GM10248 (cell line): ENCODE measurements at regions not wholly inside any gene's neighbourhood (a gene's known extent, or its start where the extent isn't known, plus 50 kb on each side); places are given as distances from the start of the nearest gene placed in this dataset.
A peak's percentile ranks its signal among the peaks of the same experiment; 100 is the strongest.
"Not testable (repeated sequence)": the region's sequence is repeated elsewhere in the genome, so short reads cannot be mapped to it uniquely, and the experiment has no call there.

Source experiments
- CTCF ChIA-PET: fragments of 300-600 bp; sonication (Branson Sonifier 250); formaldehyde crosslinking; extraction: SDS; loops from one replicate; lab custom pipeline; 2021; ENCODE audit warnings: antibody characterized with exemption; lab: Yijun Ruan, JAX
- POLR2A ChIA-PET: fragments of 350-650 bp; sonication (Branson Sonifier 250); formaldehyde crosslinking; extraction: SDS; loops from one replicate; lab custom pipeline; 2020; ENCODE audit warnings: antibody characterized with exemption; lab: Yijun Ruan, JAX
- DNase-seq: peaks from one replicate; pipeline ENCODE4 v3.0.0; 2012; ENCODE audit errors: extremely low spot score
- TF ChIP-seq, protein P1 (sequence below): IDR thresholded peaks from 2 replicates; pipeline ENCODE4 v1.5.1; 2012; ENCODE audit warnings: mild to moderate bottlenecking, low read depth; ENCODE audit errors: extremely low read depth, missing control alignments, control extremely low read depth

DNA sequence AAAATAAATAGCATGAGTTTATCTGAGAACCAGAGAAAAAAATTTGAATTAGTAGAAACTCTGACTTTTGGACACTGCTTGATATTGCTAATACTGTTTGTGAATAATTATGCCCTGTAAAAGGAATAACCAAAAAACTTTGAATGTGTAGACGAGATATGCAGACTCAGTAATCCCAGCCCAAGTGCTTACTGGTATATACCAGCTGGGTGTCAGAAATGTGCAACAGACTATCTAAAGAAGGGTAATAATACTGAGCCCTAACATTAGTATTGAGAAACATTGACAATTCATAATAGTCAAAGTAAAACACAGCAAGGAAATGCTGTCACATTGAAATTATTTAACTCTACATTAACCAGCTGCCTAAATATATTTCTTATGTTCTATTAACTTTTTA lies 60.5 kb upstream of the ZC3H15 start:
- ChIA-PET CTCF (no interaction called here), POLR2A (no interaction called here)
- TF ChIP-seq, protein P1, sequence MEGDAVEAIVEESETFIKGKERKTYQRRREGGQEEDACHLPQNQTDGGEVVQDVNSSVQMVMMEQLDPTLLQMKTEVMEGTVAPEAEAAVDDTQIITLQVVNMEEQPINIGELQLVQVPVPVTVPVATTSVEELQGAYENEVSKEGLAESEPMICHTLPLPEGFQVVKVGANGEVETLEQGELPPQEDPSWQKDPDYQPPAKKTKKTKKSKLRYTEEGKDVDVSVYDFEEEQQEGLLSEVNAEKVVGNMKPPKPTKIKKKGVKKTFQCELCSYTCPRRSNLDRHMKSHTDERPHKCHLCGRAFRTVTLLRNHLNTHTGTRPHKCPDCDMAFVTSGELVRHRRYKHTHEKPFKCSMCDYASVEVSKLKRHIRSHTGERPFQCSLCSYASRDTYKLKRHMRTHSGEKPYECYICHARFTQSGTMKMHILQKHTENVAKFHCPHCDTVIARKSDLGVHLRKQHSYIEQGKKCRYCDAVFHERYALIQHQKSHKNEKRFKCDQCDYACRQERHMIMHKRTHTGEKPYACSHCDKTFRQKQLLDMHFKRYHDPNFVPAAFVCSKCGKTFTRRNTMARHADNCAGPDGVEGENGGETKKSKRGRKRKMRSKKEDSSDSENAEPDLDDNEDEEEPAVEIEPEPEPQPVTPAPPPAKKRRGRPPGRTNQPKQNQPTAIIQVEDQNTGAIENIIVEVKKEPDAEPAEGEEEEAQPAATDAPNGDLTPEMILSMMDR = no peak
- no peak for DNase-seq

DNA sequence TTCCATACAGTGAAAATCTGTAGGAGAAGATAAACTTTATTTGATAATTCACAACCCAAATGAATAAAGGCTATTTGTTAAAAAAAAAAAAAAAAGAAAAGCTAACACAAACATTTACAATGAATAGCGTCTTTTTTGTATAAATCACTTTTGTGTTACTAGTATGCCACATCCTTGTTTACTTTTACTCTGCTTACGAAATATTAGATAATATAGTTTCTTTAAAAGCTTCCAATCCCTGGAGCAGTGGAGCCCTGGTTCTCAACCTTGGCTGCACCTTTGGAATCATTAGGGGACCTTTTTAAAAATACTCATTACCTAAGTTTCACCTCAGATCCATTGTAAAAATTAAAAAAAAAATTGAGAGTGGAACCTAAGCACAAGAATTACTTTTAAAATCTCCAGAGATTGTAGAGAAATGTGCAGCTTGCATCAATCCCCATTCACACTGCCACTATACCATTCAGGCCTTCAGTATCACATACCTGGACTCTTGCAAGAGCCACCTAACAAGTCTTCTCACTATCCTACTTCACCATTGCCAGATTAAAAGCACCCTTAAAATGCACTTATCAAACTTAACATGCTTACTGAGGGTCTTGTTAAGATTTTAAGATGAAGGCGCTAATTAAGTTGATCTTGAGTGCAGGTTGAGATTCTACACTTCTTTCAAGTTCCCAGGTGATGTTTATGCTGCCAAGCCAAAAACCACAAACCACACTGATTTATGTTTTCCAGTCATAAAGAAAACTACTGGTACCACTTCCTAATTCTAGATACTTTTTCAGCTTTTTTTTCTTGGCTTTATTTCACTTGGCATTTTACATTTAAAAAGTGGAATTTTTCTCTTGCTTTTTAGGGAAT lies 59.7 kb upstream of the ZC3H15 start:
- TF ChIP-seq, protein P1 = no peak
- ChIA-PET CTCF (no interaction called here), POLR2A (no interaction called here)
- peak; percentile 17 for DNase-seq

DNA sequence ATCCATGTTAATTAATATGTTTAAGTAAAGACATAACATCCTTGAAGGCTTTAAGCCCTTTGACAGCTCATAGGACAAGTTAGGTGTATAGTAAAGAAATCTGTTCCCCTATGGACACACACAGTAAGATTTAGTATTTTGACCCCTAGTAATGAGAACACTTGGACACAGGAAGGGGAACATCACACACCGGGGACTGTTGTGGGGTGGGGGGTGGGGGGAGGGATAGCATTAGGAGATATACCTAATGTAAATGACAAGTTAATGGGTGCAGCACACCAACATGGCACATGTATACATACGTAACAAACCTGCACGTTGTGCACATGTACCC lies 59.1 kb upstream of the ZC3H15 start:
- CTCF ChIA-PET, POLR2A ChIA-PET: not testable (repeated sequence)

DNA sequence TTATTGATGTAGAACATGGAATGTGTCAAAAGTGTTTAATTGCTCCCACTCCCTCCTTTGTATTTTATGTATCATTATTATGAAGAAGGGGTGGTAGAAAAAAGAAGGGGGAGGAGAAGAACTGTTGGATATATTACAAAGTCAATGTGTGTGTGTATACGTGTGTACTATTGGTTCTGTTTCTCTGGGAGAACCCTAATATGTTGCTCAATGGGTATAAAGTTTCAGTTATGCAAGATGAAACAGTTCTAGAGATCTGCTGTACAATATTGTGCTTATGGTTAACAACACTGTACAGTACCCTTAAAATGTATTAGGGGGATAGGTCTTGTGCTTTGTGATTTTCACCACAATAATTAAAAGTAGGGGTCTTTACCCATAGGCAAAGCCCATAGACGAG lies 58.1 kb upstream of the ZC3H15 start:
- DNase-seq = no peak
- TF ChIP-seq, protein P1 = no peak
- ChIA-PET CTCF (interaction anchor here (1.2 kb wide), 1 partner anchor 11 kb away, joined by 3 read pairs; no protein-coding TSS in a partner anchor), POLR2A (no interaction called here)

More for the DNA sequence above, 59.1 kb upstream of the ZC3H15 start:
- DNase-seq = not testable (repeated sequence)

DNA sequence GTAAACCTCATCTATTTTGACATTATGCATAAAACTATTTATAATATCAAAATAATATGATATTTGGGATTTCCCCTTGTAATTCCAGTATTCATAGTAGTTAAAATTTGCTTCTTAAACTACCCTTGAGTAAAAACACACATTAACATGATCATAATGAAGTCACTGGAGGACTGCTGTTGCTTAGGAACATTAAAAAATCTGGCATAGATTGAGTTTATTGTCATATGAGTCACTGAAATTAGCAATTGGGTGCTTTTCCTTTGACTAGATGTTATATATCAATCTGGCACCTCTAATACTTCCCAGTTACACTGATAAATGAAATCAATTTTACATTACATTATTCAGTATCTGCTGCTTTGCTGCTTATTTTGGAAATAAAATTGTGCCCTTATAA lies 57.0 kb upstream of the ZC3H15 start:
- DNase-seq = no peak
- ChIA-PET CTCF (interaction anchor here (1.1 to 1.2 kb wide), 2 partner anchors 12 to 16 kb away, joined by 3 read pairs; no protein-coding TSS in a partner anchor), POLR2A (no interaction called here)
- TF ChIP-seq, protein P1 = no peak

DNA sequence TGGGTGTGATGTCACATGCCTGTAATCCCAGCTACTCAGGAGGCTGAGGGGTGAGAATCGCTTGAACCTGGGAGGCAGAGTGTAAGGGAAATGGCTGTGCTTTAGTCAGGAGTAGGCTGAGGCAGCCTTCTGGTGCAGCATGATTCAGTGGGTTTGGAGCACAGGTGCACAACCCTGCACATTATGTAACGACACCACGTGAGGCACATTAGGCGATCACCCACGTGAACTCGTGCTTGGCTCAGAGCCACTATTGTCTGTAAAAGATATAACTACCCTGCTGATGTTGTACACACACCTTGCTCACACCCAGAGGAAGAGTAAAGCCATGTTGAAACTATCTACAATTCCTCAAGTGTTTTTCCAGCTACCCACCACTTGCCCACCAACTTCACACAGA lies 54.8 kb upstream of the ZC3H15 start:
- POLR2A ChIA-PET = no interaction called here

DNA sequence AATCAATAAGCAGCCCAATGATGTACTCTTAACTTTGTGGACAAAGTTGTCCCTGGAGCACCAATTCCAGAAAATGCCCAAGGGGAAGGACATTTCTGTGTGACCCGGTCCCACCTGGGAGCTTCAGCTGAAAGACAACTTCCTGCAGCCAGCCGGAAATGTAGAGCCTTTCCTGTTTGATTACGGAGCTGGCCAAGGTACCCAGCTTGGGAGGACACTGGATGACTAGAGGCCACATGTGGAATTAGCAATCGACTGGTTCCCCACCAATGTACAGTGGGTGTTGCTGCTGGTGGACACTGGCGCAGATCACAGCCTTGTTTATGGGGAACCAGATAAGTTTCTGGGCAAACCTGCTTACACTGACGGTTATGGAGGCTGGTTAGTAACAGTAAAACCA lies 53.0 kb upstream of the ZC3H15 start:
- POLR2A ChIA-PET = no interaction called here
- TF ChIP-seq, protein P1 = no peak
- no peak for DNase-seq
- CTCF ChIA-PET = no interaction called here

More for the DNA sequence above, 54.8 kb upstream of the ZC3H15 start:
- TF ChIP-seq, protein P1 = no peak
- no peak for DNase-seq
- CTCF ChIA-PET = interaction anchor here (1.1 kb wide), 1 partner anchor 26 kb away, joined by 5 read pairs; no protein-coding TSS in a partner anchor
